CD4-positive, alpha-beta memory T cell (primary cell): ENCODE measurements at regions not wholly inside any gene's neighbourhood (a gene's known extent, or its start where the extent isn't known, plus 50 kb on each side); places are given as distances from the start of the nearest gene placed in this dataset.
A peak's percentile ranks its signal among the peaks of the same experiment; 100 is the strongest.

Experiments
- CTCF ChIA-PET: fragments of 350-600 bp; sonication (Branson Sonifier 250); formaldehyde crosslinking; loops from one replicate; lab custom pipeline; 2021; ENCODE audit warnings: inconsistent platforms; ENCODE audit not compliant: partially characterized antibody; lab: Charles Lee
- POLR2A ChIA-PET: fragments of 350-600 bp; sonication (Branson Sonifier 250); formaldehyde crosslinking; loops from one replicate; lab custom pipeline; 2021; ENCODE audit not compliant: partially characterized antibody; lab: Charles Lee
- DNase-seq, 5 donors: peaks; one replicate each; pipeline versions ENCODE4 v3.0.0 to v3.0.0-alpha.2; 2020 to 2022; ENCODE audit warnings: mixed read lengths in 1 of 5
- H3K27ac ChIP-seq: one replicate; pipeline ENCODE4 v1.7.0; 2013; ENCODE audit warnings: low read depth, low read length
- H3K27me3 ChIP-seq: 2 replicates; pipeline ENCODE4 v1.7.0; 2013; ENCODE audit warnings: mild to moderate bottlenecking, low read length, moderate library complexity; ENCODE audit not compliant: insufficient read depth
- H3K36me3 ChIP-seq: 2 replicates; pipeline ENCODE4 v1.7.0; 2013; ENCODE audit warnings: mild to moderate bottlenecking, low read length, moderate library complexity; ENCODE audit not compliant: insufficient read depth
- H3K4me1 ChIP-seq: 2 replicates; pipeline ENCODE4 v1.7.0; 2013; ENCODE audit warnings: mild to moderate bottlenecking, low read length, moderate library complexity; ENCODE audit not compliant: insufficient read depth
- H3K4me3 ChIP-seq, 2 donors: one replicate each; pipeline ENCODE4 v1.7.0; 2013; ENCODE audit warnings: low read length in 2 of 2, mild to moderate bottlenecking in 1 of 2
- H3K9me3 ChIP-seq, 2 donors: one replicate each; pipeline ENCODE4 v1.7.0; 2013; ENCODE audit warnings: low read length in 2 of 2, control low read depth in 1 of 2; ENCODE audit not compliant: control insufficient read depth in 1 of 2
- H3K27ac Mint-ChIP-seq, 7 donors: one replicate each; pipeline ENCODE4 v1.8.0; 2020 to 2021; ENCODE audit warnings: mixed read lengths in 7 of 7, mild to moderate bottlenecking in 6 of 7, inconsistent platforms in 3 of 7, moderate library complexity in 3 of 7
- H3K27me3 Mint-ChIP-seq, 2 donors: one replicate each; pipeline ENCODE4 v1.8.0; 2020 to 2021; ENCODE audit warnings: mixed read lengths in 2 of 2
- H3K36me3 Mint-ChIP-seq, 2 donors: one replicate each; pipeline ENCODE4 v1.8.0; 2020 to 2021; ENCODE audit warnings: mixed read lengths in 2 of 2, inconsistent platforms in 1 of 2, mild to moderate bottlenecking in 1 of 2
- H3K4me1 Mint-ChIP-seq, 4 donors: one replicate each; pipeline ENCODE4 v1.8.0; 2020 to 2021; ENCODE audit warnings: mixed read lengths in 4 of 4, mild to moderate bottlenecking in 1 of 4
- H3K4me3 Mint-ChIP-seq, 8 donors: one replicate each; pipeline ENCODE4 v1.8.0; 2020 to 2021; ENCODE audit warnings: mixed read lengths in 8 of 8, mild to moderate bottlenecking in 7 of 8, moderate library complexity in 6 of 8, inconsistent platforms in 3 of 8
- H3K9me3 Mint-ChIP-seq, 8 donors: one replicate each; pipeline ENCODE4 v1.8.0; 2020 to 2021; ENCODE audit warnings: mixed read lengths in 8 of 8, mild to moderate bottlenecking in 5 of 8, inconsistent platforms in 3 of 8, moderate library complexity in 1 of 8
- intact Hi-C: fragments of 100-400 bp; cut with micrococcal nuclease; formaldehyde crosslinking; loops from one replicate; pipeline ENCODE4 v1.15.1; 2023

GRCh38 chr21:29475329-29475728, 176.6 kb downstream of the BACH1 start:
- Histone ChIP-seq H3K27me3 (no peaks in the 10 kb centered on the region), H3K27ac (no peak overlapping the region), H3K4me3 (no peak overlapping the region), H3K9me3 (no peaks in the 10 kb centered on the region), H3K36me3 (no peaks in the 10 kb centered on the region), H3K4me1 (no peaks in the 10 kb centered on the region)
- ChIA-PET CTCF (interaction anchor here (0.9 to 7.2 kb wide), 8 partner anchors 10 to 387 kb away, joined by 3 to 64 read pairs (median 7); no protein-coding TSS in a partner anchor), POLR2A (interaction anchor here (2.0 kb wide), 1 partner anchor 26 kb away, joined by 7 read pairs; no protein-coding TSS in a partner anchor)
- no peak for DNase-seq
- intact Hi-C loops: loop anchor here (5.0 kb wide), 1 partner anchor 1612 kb away; no protein-coding TSS in a partner anchor
- no peaks in the 10 kb centered on the region for H3K27me3 Mint-ChIP-seq
- no peak overlapping the region for H3K27ac Mint-ChIP-seq
- H3K4me3 Mint-ChIP-seq: peak overlapping the region in 1 of 8 donors; percentile 80
- H3K9me3 Mint-ChIP-seq: peaks cover 0 to 2% (median 0%) of the 10 kb centered on the region in 8 donors
- H3K4me1 Mint-ChIP-seq: peaks cover 0 to 15% (median 4%) of the 10 kb centered on the region in 4 donors
- peaks cover 0 to 12% of the 10 kb centered on the region in 2 donors for H3K36me3 Mint-ChIP-seq

- H3K4me1 Mint-ChIP-seq: peaks cover 0 to 15% (median 3%) of the 10 kb centered on the region in 4 donors
- no peak overlapping the region for H3K4me3 Mint-ChIP-seq
- ChIA-PET POLR2A (interaction anchor here (2.0 kb wide), 1 partner anchor 28 kb away, joined by 7 read pairs; no protein-coding TSS in a partner anchor), CTCF (interaction anchor here (0.7 to 7.2 kb wide), 12 partner anchors 9 to 375 kb away, joined by 3 to 64 read pairs (median 6); no protein-coding TSS in a partner anchor)
- no peak for DNase-seq
- intact Hi-C loops: loop anchor here (5.0 kb wide), 1 partner anchor 1610 kb away; no protein-coding TSS in a partner anchor
- no peak overlapping the region for H3K27ac Mint-ChIP-seq
- Histone ChIP-seq H3K27me3 (no peaks in the 10 kb centered on the region), H3K9me3 (no peaks in the 10 kb centered on the region), H3K27ac (no peak overlapping the region), H3K36me3 (no peaks in the 10 kb centered on the region), H3K4me1 (no peaks in the 10 kb centered on the region), H3K4me3 (no peak overlapping the region)
- peaks cover 0 to 16% of the 10 kb centered on the region in 2 donors for H3K36me3 Mint-ChIP-seq
- peaks cover 0 to 2% (median 0%) of the 10 kb centered on the region in 8 donors for H3K9me3 Mint-ChIP-seq
- H3K27me3 Mint-ChIP-seq: no peaks in the 10 kb centered on the region
These were observed 178.6 kb downstream of the BACH1 start for GRCh38 chr21:29477347-29477746.

GRCh38 chr21:29477941-29478340, 179.2 kb downstream of the BACH1 start:
- Mint-ChIP-seq H3K27ac (no peak overlapping the region), H3K9me3 (peaks cover 0 to 2% (median 0%) of the 10 kb centered on the region in 8 donors), H3K4me1 (peaks cover 0 to 15% (median 3%) of the 10 kb centered on the region in 4 donors), H3K27me3 (no peaks in the 10 kb centered on the region), H3K4me3 (no peak overlapping the region), H3K36me3 (peaks cover 0 to 15% of the 10 kb centered on the region in 2 donors)
- H3K4me3 ChIP-seq: no peak overlapping the region
- no peaks in the 10 kb centered on the region for H3K27me3 ChIP-seq
- CTCF ChIA-PET: interaction anchor here (0.6 to 7.2 kb wide), 9 partner anchors 9 to 375 kb away, joined by 3 to 64 read pairs (median 6); no protein-coding TSS in a partner anchor
- intact Hi-C loops: loop anchor here (5.0 kb wide), 1 partner anchor 1609 kb away; no protein-coding TSS in a partner anchor
- DNase-seq: no peak
- no peaks in the 10 kb centered on the region for H3K36me3 ChIP-seq
- no peak overlapping the region for H3K27ac ChIP-seq
- H3K9me3 ChIP-seq: no peaks in the 10 kb centered on the region
- POLR2A ChIA-PET: no interaction called here
- no peaks in the 10 kb centered on the region for H3K4me1 ChIP-seq

GRCh38 chr21:29481081-29481480, 182.4 kb downstream of the BACH1 start:
- H3K4me1 Mint-ChIP-seq: peaks cover 0 to 12% (median 5%) of the 10 kb centered on the region in 4 donors
- H3K4me1 ChIP-seq: no peaks in the 10 kb centered on the region
- H3K36me3 ChIP-seq: no peaks in the 10 kb centered on the region
- intact Hi-C loops: no loop called here
- no peak overlapping the region for H3K27ac Mint-ChIP-seq
- H3K27ac ChIP-seq: no peak overlapping the region
- H3K36me3 Mint-ChIP-seq: peaks cover 4 to 13% of the 10 kb centered on the region in 2 donors
- H3K4me3 Mint-ChIP-seq: no peak overlapping the region
- ChIA-PET POLR2A (no interaction called here), CTCF (interaction anchor here (7.2 kb wide), 1 partner anchor 31 kb away, joined by 64 read pairs; no protein-coding TSS in a partner anchor)
- no peaks in the 10 kb centered on the region for H3K27me3 ChIP-seq
- DNase-seq: no peak
- H3K9me3 Mint-ChIP-seq: peaks cover 0 to 14% (median 2%) of the 10 kb centered on the region in 8 donors
- H3K27me3 Mint-ChIP-seq: no peaks in the 10 kb centered on the region
- H3K9me3 ChIP-seq: no peaks in the 10 kb centered on the region
- no peak overlapping the region for H3K4me3 ChIP-seq

GRCh38 chr21:29481641-29482040, 182.9 kb downstream of the BACH1 start:
- no peak overlapping the region for H3K4me3 ChIP-seq
- no peak for DNase-seq
- no peaks in the 10 kb centered on the region for H3K27me3 Mint-ChIP-seq
- no peaks in the 10 kb centered on the region for H3K36me3 ChIP-seq
- no peak overlapping the region for H3K27ac Mint-ChIP-seq
- peaks cover 0 to 10% (median 4%) of the 10 kb centered on the region in 4 donors for H3K4me1 Mint-ChIP-seq
- H3K9me3 Mint-ChIP-seq: peaks cover 0 to 14% (median 2%) of the 10 kb centered on the region in 8 donors
- H3K4me1 ChIP-seq: no peaks in the 10 kb centered on the region
- peaks cover 4 to 13% of the 10 kb centered on the region in 2 donors for H3K36me3 Mint-ChIP-seq
- no peaks in the 10 kb centered on the region for H3K27me3 ChIP-seq
- ChIA-PET POLR2A (no interaction called here), CTCF (no interaction called here)
- no peak overlapping the region for H3K4me3 Mint-ChIP-seq
- no peak overlapping the region for H3K27ac ChIP-seq
- H3K9me3 ChIP-seq: no peaks in the 10 kb centered on the region
- intact Hi-C loops: no loop called here

GRCh38 chr21:29486306-29486807, 187.6 kb downstream of the BACH1 start:
- no peak for DNase-seq
- CTCF ChIA-PET: interaction anchor here (0.6 to 1.1 kb wide), 3 partner anchors 8 to 11 kb away, joined by 3 to 8 read pairs (median 3); no protein-coding TSS in a partner anchor
- no peaks in the 10 kb centered on the region for H3K27me3 Mint-ChIP-seq
- H3K36me3 Mint-ChIP-seq: peaks cover 4 to 8% of the 10 kb centered on the region in 2 donors
- H3K27ac Mint-ChIP-seq: no peak overlapping the region
- H3K4me3 Mint-ChIP-seq: no peak overlapping the region
- H3K36me3 ChIP-seq: no peaks in the 10 kb centered on the region
- H3K4me3 ChIP-seq: no peak overlapping the region
- H3K9me3 Mint-ChIP-seq: peaks cover 0 to 14% (median 2%) of the 10 kb centered on the region in 8 donors
- intact Hi-C loops: no loop called here
- no peaks in the 10 kb centered on the region for H3K9me3 ChIP-seq
- peaks cover 0 to 10% (median 2%) of the 10 kb centered on the region in 4 donors for H3K4me1 Mint-ChIP-seq
- H3K27me3 ChIP-seq: no peaks in the 10 kb centered on the region
- POLR2A ChIA-PET: no interaction called here
- no peaks in the 10 kb centered on the region for H3K4me1 ChIP-seq
- H3K27ac ChIP-seq: no peak overlapping the region
